WTC11 (cell line): ENCODE measurements at regions not wholly inside any gene's neighbourhood (a gene's known extent, or its start where the extent isn't known, plus 50 kb on each side); places are given as distances from the start of the nearest gene placed in this dataset.

ENCODE experiments used
- ATAC-seq: fragments of 200-7000 bp; cut with Tn5 transposase; 2 replicates; pipeline ENCODE4 v1.10.0; 2021; ENCODE audit warnings: mild to moderate bottlenecking, moderate library complexity
- CTCF ChIA-PET: fragments of 300-600 bp; sonication (Branson Sonifier 250); formaldehyde crosslinking; loops from one replicate; lab custom pipeline; 2021; ENCODE audit warnings: antibody characterized with exemption; lab: Charles Lee
- POLR2A ChIA-PET: fragments of 350-600 bp; sonication (Branson Sonifier 250); formaldehyde crosslinking; loops from one replicate; lab custom pipeline; 2021; ENCODE audit warnings: antibody characterized with exemption; lab: Charles Lee
- DNase-seq: peaks from one replicate; pipeline ENCODE4 v3.0.0; 2021; ENCODE audit warnings: low spot score
- H3K27ac Mint-ChIP-seq: 2 replicates; pipeline ENCODE4 v1.8.0; 2021; ENCODE audit warnings: mixed read lengths
- H3K27me3 Mint-ChIP-seq: 2 replicates; pipeline ENCODE4 v1.8.0; 2021; ENCODE audit warnings: low read depth, mild to moderate bottlenecking, moderate library complexity, mixed read lengths
- H3K36me3 Mint-ChIP-seq: 2 replicates; pipeline ENCODE4 v1.8.0; 2021; ENCODE audit warnings: mixed read lengths
- H3K4me1 Mint-ChIP-seq: 2 replicates; pipeline ENCODE4 v1.8.0; 2022; ENCODE audit warnings: mixed read lengths
- H3K4me3 Mint-ChIP-seq: 2 replicates; pipeline ENCODE4 v1.8.0; 2021; ENCODE audit warnings: mild to moderate bottlenecking, moderate library complexity, mixed read lengths
- H3K9me3 Mint-ChIP-seq: 2 replicates; pipeline ENCODE4 v1.8.0; 2021; ENCODE audit warnings: mixed read lengths
- CBFB ChIP-seq: sonication (generic); formaldehyde crosslinking; IDR thresholded peaks from 2 replicates; pipeline ENCODE4 v1.8.1; 2022; ENCODE audit warnings: mild to moderate bottlenecking, low read depth, missing genetic modification reagents
- ELF4 ChIP-seq: sonication (generic); formaldehyde crosslinking; IDR thresholded peaks from 2 replicates; pipeline ENCODE4 v1.8.1; 2022; ENCODE audit warnings: low read depth, mild to moderate bottlenecking, moderate library complexity, missing genetic modification reagents
- GTF2I ChIP-seq: fragments of 250-450 bp; sonication (Bioruptor Pico); conservative IDR thresholded peaks from 2 replicates; pipeline ENCODE4 v1.4.0; 2021; ENCODE audit warnings: mild to moderate bottlenecking
- KAT7 ChIP-seq: sonication (generic); formaldehyde crosslinking; IDR thresholded peaks from 2 replicates; pipeline ENCODE4 v1.8.1; 2023; ENCODE audit warnings: missing genetic modification reagents, mild to moderate bottlenecking, borderline replicate concordance
- MXD4 ChIP-seq: fragments of 250-450 bp; sonication (Bioruptor Pico); IDR thresholded peaks from 2 replicates; pipeline ENCODE4 v1.8.0; 2021; ENCODE audit warnings: mild to moderate bottlenecking, moderate library complexity, borderline replicate concordance
- NFE2L1 ChIP-seq: sonication (generic); formaldehyde crosslinking; IDR thresholded peaks from 2 replicates; pipeline ENCODE4 v1.8.1; 2023; ENCODE audit warnings: missing genetic modification reagents
- NFYB ChIP-seq: sonication (generic); formaldehyde crosslinking; conservative IDR thresholded peaks from 2 replicates; pipeline ENCODE4 v1.8.0; 2022; ENCODE audit warnings: low read depth, missing genetic modification reagents
- NR1H2 ChIP-seq: sonication (generic); formaldehyde crosslinking; IDR thresholded peaks from 2 replicates; pipeline ENCODE4 v1.9.0; 2021; ENCODE audit warnings: mild to moderate bottlenecking, moderate library complexity, missing genetic modification reagents
- PRDM15 ChIP-seq: sonication (generic); formaldehyde crosslinking; IDR thresholded peaks from 2 replicates; pipeline ENCODE4 v1.8.0; 2022; ENCODE audit warnings: missing genetic modification reagents
- SMAD3 ChIP-seq: sonication (generic); formaldehyde crosslinking; IDR thresholded peaks from 2 replicates; pipeline ENCODE4 v1.8.0; 2022; ENCODE audit warnings: missing genetic modification reagents, mild to moderate bottlenecking, borderline replicate concordance
- STAT6 ChIP-seq: sonication (generic); formaldehyde crosslinking; conservative IDR thresholded peaks from 2 replicates; pipeline ENCODE4 v1.8.1; 2023; ENCODE audit warnings: mild to moderate bottlenecking, low read depth, missing genetic modification reagents, moderate library complexity
- ZNF281 ChIP-seq: sonication (generic); formaldehyde crosslinking; IDR thresholded peaks from 2 replicates; pipeline ENCODE4 v1.8.0; 2023; ENCODE audit warnings: mild to moderate bottlenecking, missing genetic modification reagents
- ZNF423 ChIP-seq: fragments of 250-450 bp; sonication (Bioruptor Pico); IDR thresholded peaks from 2 replicates; pipeline ENCODE4 v2.1.2; 2022; ENCODE audit warnings: mild to moderate bottlenecking, moderate library complexity
- TF ChIP-seq, protein P1 (sequence below): sonication (generic); formaldehyde crosslinking; IDR thresholded peaks from 2 replicates; pipeline ENCODE4 v1.8.1; 2022; ENCODE audit warnings: low read depth, mild to moderate bottlenecking, moderate library complexity, missing genetic modification reagents, borderline replicate concordance
- TF ChIP-seq, protein P2 (sequence below): sonication (generic); formaldehyde crosslinking; IDR thresholded peaks from 2 replicates; pipeline ENCODE4 v1.8.0; 2022; ENCODE audit warnings: mild to moderate bottlenecking, missing genetic modification reagents
- TF ChIP-seq, protein P3 (sequence below): sonication (generic); formaldehyde crosslinking; IDR thresholded peaks from 2 replicates; pipeline ENCODE4 v1.8.0; 2022; ENCODE audit warnings: mild to moderate bottlenecking, missing genetic modification reagents
- TF ChIP-seq, protein P4 (sequence below): sonication (generic); formaldehyde crosslinking; IDR thresholded peaks from 2 replicates; pipeline ENCODE4 v1.8.1; 2023; ENCODE audit warnings: mild to moderate bottlenecking, missing genetic modification reagents, moderate library complexity

- Mint-ChIP-seq H3K27me3 (no peaks in the 10 kb centered on the region), H3K4me3 (no peak overlapping the region), H3K27ac (no peak overlapping the region), H3K9me3 (peaks cover 4% of the 10 kb centered on the region), H3K36me3 (no peaks in the 10 kb centered on the region), H3K4me1 (no peaks in the 10 kb centered on the region)
- CTCF ChIA-PET = interaction anchor here (2.2 kb wide), 1 partner anchor 13 kb away, joined by 8 read pairs; no protein-coding TSS in a partner anchor
- ATAC-seq (no peak), DNase-seq (no peak)
- TF ChIP-seq, protein P1, sequence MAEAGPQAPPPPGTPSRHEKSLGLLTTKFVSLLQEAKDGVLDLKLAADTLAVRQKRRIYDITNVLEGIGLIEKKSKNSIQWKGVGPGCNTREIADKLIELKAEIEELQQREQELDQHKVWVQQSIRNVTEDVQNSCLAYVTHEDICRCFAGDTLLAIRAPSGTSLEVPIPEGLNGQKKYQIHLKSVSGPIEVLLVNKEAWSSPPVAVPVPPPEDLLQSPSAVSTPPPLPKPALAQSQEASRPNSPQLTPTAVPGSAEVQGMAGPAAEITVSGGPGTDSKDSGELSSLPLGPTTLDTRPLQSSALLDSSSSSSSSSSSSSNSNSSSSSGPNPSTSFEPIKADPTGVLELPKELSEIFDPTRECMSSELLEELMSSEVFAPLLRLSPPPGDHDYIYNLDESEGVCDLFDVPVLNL = no peak
- TF ChIP-seq STAT6 = no peak
- TF ChIP-seq NR1H2 (CRISPR knock-in tag) = no peak
- TF ChIP-seq, protein P2, sequence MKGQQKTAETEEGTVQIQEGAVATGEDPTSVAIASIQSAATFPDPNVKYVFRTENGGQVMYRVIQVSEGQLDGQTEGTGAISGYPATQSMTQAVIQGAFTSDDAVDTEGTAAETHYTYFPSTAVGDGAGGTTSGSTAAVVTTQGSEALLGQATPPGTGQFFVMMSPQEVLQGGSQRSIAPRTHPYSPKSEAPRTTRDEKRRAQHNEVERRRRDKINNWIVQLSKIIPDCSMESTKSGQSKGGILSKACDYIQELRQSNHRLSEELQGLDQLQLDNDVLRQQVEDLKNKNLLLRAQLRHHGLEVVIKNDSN (CRISPR knock-in tag) = no peak
- no peak for TF ChIP-seq GTF2I (CRISPR knock-in tag)
- TF ChIP-seq PRDM15 (CRISPR knock-in tag) = no peak
- no peak for TF ChIP-seq KAT7 (CRISPR knock-in tag)
- TF ChIP-seq ZNF281 = no peak
- no peak for TF ChIP-seq CBFB (CRISPR knock-in tag)
- no peak for TF ChIP-seq NFE2L1
- TF ChIP-seq NFYB (CRISPR knock-in tag) = no peak
- TF ChIP-seq, protein P3, sequence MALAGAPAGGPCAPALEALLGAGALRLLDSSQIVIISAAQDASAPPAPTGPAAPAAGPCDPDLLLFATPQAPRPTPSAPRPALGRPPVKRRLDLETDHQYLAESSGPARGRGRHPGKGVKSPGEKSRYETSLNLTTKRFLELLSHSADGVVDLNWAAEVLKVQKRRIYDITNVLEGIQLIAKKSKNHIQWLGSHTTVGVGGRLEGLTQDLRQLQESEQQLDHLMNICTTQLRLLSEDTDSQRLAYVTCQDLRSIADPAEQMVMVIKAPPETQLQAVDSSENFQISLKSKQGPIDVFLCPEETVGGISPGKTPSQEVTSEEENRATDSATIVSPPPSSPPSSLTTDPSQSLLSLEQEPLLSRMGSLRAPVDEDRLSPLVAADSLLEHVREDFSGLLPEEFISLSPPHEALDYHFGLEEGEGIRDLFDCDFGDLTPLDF = no peak
- TF ChIP-seq, protein P4, sequence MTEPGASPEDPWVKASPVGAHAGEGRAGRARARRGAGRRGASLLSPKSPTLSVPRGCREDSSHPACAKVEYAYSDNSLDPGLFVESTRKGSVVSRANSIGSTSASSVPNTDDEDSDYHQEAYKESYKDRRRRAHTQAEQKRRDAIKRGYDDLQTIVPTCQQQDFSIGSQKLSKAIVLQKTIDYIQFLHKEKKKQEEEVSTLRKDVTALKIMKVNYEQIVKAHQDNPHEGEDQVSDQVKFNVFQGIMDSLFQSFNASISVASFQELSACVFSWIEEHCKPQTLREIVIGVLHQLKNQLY (CRISPR knock-in tag) = no peak
- no peak for TF ChIP-seq ELF4
- no peak for TF ChIP-seq ZNF423 (CRISPR knock-in tag)
- TF ChIP-seq MXD4 (CRISPR knock-in tag) = no peak
- TF ChIP-seq SMAD3 = no peak
- POLR2A ChIA-PET = no interaction called here
These were observed 75.4 kb downstream of the C3orf85 start for GRCh38 chr3:109211941-109212340.
